Stimulated activated CD8-positive, alpha-beta memory T cell treated with anti-CD3 and anti-CD28 coated beads, Interleukin-15, amount 100 ng/mL, for 24 hours (primary cell): ENCODE measurements at regions not wholly inside any gene's neighbourhood (a gene's known extent, or its start where the extent isn't known, plus 50 kb on each side); places are given as distances from the start of the nearest gene placed in this dataset.

ENCODE experiments used
- DNase-seq: peaks from one replicate; pipeline ENCODE4 v3.0.0-alpha.2; 2020; ENCODE audit warnings: low read depth

DNA sequence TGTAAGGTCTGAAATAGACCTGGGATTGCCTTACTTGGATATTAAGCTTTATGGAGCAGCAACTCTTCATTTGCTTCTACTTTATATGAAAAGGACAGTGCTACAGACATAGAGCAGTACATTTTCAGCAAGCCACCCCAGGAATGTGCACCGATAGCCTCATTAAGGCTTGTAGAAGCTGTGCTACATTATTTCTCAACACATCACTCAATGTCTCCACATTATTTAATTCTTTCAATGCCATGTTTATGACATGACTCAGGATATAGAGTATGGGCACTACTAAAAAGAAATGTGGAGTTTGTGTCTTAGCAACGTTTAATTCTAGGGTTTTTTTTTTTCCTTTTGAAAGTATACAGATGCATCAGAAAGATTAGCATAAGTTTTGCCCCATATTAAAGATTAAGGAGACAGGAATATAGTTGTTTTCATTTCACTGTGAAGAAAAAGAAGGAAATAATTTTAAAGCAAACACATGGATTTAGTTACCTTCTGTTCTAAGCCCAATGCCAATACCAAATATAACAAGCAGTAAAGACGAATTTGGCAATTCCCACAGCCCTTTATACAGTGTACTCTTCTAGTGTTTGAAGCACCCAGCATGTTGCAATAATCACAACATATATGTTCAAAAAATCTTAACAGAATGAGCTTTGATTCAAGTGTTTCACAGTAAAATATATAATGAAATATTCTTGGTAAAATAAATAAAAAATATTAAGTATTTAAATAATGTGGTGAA is 2140.1 kb upstream of the AGA start:
- no peak for DNase-seq

DNA sequence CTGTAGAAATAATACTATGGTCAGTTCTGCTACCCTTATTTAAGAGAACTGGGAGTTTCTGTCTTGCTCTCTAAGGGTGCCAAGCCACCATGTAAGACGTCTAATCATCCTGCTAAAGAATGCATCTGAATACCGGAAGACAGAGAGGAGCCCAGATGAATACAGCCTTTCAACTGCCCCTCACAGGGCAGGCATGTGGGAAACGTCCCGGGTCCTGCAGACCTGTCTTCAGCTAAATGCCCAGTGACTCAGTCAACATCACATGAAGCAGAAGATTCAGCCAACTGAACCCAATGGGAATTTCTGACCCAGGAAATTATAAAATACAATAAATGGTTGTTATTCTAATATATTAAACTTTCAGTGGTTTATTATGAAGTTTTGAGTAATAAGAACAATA is 2141.0 kb upstream of the AGA start:
- no peak for DNase-seq

DNA sequence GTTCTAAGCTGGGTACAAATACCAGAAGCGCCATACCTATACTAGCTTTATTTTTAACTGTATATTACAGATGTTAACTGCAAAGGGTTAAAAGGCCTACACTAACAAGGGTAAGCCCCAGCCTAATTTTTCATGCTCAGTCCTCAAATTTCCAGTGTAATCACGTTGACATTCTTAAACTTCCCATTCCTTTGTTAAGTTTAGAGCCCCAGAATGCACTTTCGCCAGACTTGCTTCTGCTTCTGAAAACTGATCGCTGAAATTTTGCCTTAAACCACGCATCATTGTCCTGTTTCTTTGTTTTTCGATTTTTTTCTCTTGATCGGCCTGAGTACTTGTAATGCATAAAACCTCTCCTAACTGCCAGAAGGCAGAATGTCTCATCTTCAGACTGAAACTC is 2141.9 kb upstream of the AGA start:
- no peak for DNase-seq

- no peak for DNase-seq
Observed at GRCh38 chr4:179585761-179586160, 2143.5 kb upstream of the AGA start.

DNA sequence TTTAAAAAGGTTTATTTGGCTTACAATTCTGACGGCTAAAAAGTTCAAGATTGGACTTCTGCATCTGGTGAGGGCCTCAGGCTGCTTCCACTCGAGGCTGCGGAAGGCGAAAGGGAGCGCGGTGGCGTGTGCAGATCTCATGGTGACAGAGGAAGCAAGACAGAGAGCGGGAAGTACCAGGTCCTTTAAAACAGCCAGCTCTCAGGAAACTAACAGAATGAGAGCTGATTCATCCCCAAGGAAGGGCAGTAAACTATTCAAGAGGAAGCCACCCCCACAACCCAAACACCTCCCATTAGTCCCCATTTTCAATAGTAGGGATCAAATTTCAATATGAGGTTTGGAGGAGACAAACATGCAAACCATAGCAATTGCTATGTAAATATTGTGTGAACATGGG is 2144.2 kb upstream of the AGA start:
- DNase-seq: no peak

- no peak for DNase-seq
Observed at GRCh38 chr4:179595671-179596410, 2153.6 kb upstream of the AGA start.

DNA sequence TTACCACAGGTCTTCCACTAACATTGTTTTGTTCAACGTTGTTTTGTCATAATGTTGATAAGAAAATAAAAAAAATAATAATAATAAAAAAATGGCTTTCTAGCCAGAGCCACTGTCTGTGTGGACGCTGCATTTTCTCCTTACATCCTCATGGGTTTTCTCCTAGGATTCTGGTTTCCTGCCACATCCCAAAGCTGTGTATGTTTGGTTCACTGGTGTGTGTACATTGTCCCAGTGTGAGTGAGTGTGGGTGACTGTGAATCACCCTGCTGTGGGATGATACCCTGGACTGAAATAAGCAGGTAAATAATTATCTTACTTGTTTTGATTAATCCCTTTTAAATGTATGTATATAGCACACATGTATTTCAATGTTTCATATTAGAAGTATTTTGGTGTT is 2154.4 kb upstream of the AGA start:
- no peak for DNase-seq

GRCh38 chr4:179597301-179597700 is 2155.1 kb upstream of the AGA start:
- DNase-seq: no peak

DNA sequence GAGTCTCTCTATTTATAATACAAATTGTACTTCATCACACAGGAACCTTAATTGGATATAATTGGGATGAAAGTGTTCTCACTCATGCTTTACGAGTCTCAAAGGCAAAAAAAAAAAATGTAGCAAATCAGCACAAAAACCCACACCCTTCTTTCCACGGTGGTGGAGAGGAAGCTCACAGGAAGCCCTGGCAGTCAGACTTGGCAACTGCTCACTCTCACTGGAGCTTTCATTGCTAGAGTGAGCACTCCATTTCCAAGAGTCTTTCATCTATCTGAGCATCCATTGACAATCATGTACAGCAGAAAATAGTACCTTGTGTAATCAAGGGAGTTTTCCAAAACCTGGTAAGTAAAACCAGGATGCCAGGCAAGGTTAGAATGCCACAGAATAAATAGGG is 2159.4 kb upstream of the AGA start:
- no peak for DNase-seq

DNA sequence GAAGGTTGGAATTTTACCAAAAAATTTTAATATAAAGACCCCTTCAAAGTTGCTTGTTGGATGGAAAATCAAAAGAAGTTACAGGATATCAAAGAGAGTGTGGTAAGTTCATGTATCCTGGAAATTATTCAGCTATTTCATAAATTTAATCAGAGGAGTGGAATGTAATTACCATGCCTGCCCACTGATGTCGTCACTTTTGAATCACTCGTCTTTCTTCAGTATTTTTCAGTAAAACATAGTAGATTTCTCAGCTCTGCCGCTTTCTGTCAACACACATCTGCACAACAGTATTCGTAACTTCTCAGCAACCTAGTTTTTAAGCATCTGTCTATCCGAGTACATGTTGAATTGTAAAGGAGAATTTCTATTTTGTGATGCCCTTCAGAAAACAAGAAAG is 2163.0 kb upstream of the AGA start:
- DNase-seq: no peak

GRCh38 chr4:179607003-179607402 is 2164.8 kb upstream of the AGA start:
- DNase-seq: no peak

DNA sequence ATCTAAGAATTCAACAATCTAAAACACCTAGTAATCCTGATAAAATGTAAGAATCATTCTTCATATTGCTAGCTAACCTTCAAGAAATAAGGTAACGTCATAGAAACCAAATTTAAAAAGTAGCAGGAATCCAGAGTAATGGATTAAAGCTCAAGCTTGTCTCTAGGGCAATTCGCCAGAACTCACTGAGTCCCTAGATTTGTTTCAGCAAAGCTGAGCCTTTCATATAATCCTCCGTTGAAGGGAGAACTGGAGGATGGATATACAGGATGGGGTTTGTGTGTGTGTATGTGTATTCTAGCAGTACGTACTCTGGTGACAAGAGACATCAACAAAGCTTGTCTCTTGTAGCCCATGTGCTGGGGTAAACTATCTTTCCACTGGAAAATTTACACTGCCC is 2173.5 kb upstream of the AGA start:
- no peak for DNase-seq

- DNase-seq: no peak
Observed at GRCh38 chr4:179618966-179619365, 2176.7 kb upstream of the AGA start.

GRCh38 chr4:179624768-179625181 is 2182.5 kb upstream of the AGA start:
- DNase-seq: no peak

- no peak for DNase-seq
Observed at GRCh38 chr4:179625406-179625805, 2183.2 kb upstream of the AGA start.

- no peak for DNase-seq
Observed at GRCh38 chr4:179626687-179627086, 2184.4 kb upstream of the AGA start.

GRCh38 chr4:179631321-179631720 is 2189.1 kb upstream of the AGA start:
- DNase-seq: no peak

- no peak for DNase-seq
Observed at GRCh38 chr4:179634862-179635261, 2192.6 kb upstream of the AGA start.

- DNase-seq: no peak
Observed at GRCh38 chr4:179662522-179662921, 2220.3 kb upstream of the AGA start.

DNA sequence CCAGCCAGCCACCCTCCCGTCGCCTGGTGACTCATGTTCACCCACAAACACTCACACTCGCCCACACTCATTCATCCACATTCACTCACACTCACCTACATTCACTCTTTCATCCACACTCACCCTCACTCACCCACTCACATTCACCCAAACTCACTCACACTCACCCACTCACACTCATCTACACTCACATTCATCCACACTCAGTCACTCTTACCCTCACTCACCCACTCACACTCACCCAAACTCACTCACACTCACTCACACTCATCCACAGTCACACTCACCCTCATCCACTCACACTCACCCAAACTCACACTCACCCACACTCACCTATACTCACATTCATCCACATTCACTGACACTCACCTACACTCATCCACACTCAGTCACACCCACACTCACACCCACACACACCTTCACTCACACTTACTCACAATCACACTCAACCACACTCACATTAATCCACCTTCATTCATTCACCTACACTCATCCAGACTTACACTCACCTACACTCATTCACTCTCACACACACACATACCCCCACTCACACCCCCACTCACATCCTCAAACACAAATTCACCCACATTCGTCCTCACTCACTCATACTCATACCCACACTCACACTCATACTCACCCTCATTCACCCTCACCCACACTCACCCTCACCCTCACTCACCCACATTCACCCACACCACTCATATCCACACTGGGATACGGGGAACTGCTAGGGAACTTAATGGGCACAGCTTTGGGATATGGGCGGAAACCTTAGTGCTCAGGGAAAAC is 2221.6 kb upstream of the AGA start:
- DNase-seq: no peak

DNA sequence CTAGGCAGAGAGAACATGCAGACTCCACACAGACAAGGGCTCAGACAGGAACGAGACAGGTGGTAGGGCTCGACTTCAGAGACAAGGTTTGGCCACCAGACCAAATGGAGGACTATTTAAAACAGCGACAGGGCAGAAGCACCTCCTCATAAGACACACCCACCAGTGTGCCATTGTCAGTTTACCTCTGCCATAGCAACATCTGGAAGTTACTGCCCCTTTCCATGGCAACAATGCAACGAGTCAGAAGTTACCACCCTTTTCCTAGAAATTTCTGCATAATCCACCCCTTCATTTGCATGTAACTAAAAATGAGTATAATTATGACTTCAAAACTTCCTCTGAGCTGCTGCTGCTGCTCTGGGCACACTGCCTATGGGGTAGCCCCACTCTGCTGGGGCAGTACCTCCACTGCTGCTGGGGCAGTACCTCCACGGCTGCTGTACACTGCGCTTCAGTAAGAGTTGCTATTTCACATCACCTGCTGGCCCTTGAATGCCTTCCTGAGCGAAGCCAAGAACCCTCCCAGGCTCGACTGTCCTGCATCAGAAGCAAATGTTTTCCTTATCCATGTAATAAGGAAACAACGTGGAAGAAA is 2222.3 kb upstream of the AGA start:
- DNase-seq: no peak

DNA sequence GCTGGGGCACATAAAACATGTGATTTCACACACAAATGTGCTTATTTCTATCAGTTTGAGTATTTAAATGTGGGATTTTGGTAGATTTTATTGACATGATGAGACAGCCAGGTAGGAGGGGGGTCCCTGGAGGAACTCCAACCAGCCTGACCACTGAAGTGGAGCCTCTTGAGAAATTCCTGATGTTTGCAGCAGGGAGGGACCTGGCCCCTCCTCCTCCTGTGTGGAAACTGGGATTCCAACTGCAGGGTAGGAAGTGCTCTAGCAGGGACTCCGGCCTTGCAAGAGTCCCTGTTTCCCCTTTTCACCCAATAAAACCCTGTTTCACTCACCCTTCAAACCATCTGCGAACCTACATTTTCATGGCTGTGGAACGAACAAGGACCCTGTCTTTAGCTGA is 2224.0 kb upstream of the AGA start:
- DNase-seq: no peak

- no peak for DNase-seq
Observed at GRCh38 chr4:179671609-179672008, 2229.4 kb upstream of the AGA start.
